ENCODE measurements at regions not wholly inside any gene's neighbourhood (a gene's known extent, or its start where the extent isn't known, plus 50 kb on each side); places are given as distances from the start of the nearest gene placed in this dataset.

- no peak for TF ChIP-seq CTCF (conservative IDR thresholded peaks at IDR 0.05)
- TF ChIP-seq ZFX (IDR thresholded peaks at IDR 0.05) = no peak
Measured at GRCh38 chr3:191997093-191997492, 536.1 kb downstream of the PYDC2 start.
